ENCODE measurements at regions not wholly inside any gene's neighbourhood (a gene's known extent, or its start where the extent isn't known, plus 50 kb on each side); places are given as distances from the start of the nearest gene placed in this dataset.

DNA sequence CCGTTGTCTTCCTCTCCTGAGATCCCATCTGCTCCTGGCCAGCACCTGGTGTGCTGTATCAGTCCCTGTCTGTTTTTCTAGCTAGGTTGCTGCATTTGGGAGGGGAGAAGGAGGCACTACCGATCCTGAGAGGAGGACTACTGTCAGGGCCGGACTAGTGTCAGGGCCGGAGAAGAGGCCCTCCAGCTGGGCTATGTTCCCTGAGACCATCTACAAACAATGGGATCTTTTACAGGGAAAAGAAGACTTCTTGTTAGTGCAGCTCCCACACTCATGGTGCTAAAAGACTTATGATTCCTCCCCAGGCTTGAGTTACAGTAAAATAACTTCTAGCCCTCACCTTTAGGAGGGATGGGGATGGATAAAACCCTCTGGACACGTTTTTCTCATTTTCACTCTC, 141.0 kb upstream of the TNR start:
- H3K4me1 ChIP-seq: no peaks in the 10 kb centered on the region
- no peak overlapping the region for H3K4me3 ChIP-seq (ENCODE audit: low read depth, low read length)
- H2AFZ ChIP-seq: no peak overlapping the region
- TF ChIP-seq, protein P1, sequence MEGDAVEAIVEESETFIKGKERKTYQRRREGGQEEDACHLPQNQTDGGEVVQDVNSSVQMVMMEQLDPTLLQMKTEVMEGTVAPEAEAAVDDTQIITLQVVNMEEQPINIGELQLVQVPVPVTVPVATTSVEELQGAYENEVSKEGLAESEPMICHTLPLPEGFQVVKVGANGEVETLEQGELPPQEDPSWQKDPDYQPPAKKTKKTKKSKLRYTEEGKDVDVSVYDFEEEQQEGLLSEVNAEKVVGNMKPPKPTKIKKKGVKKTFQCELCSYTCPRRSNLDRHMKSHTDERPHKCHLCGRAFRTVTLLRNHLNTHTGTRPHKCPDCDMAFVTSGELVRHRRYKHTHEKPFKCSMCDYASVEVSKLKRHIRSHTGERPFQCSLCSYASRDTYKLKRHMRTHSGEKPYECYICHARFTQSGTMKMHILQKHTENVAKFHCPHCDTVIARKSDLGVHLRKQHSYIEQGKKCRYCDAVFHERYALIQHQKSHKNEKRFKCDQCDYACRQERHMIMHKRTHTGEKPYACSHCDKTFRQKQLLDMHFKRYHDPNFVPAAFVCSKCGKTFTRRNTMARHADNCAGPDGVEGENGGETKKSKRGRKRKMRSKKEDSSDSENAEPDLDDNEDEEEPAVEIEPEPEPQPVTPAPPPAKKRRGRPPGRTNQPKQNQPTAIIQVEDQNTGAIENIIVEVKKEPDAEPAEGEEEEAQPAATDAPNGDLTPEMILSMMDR (IDR thresholded peaks at IDR 0.05): no peak
- no peak overlapping the region for H3K9ac ChIP-seq
- no peaks in the 10 kb centered on the region for H3K79me2 ChIP-seq
- H3K27ac ChIP-seq: no peak overlapping the region
- H3K36me3 ChIP-seq (ENCODE audit: control insufficient read depth, insufficient read depth, low read length): no peaks in the 10 kb centered on the region
- no peak overlapping the region for H3K4me2 ChIP-seq (ENCODE audit: low read length)
- no peaks in the 10 kb centered on the region for H3K9me3 ChIP-seq (ENCODE audit: control insufficient read depth, low read length)
- no peaks in the 10 kb centered on the region for H3K27me3 ChIP-seq (ENCODE audit: control insufficient read depth, insufficient read depth, low read length)

DNA sequence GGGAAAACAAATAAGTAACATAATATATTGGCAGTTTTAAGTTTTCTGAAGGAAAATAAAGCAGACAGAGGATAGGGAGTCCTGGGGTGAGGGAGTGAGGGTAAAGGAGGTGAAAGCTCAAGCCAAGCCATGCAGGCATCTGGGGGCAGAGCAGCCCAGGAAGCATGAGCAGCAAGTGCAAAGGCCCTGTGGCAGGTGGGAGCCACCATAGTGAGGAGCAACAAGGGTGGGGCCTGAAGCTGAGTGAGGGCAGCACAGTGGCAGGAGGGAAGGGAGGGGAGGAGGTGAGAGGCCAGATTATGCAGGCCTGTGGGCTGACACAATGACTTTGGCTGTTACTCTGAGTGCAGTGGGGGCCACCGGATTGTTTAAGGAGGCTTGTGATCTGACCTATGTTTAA, 138.8 kb upstream of the TNR start:
- no peaks in the 10 kb centered on the region for H3K4me1 ChIP-seq

DNA sequence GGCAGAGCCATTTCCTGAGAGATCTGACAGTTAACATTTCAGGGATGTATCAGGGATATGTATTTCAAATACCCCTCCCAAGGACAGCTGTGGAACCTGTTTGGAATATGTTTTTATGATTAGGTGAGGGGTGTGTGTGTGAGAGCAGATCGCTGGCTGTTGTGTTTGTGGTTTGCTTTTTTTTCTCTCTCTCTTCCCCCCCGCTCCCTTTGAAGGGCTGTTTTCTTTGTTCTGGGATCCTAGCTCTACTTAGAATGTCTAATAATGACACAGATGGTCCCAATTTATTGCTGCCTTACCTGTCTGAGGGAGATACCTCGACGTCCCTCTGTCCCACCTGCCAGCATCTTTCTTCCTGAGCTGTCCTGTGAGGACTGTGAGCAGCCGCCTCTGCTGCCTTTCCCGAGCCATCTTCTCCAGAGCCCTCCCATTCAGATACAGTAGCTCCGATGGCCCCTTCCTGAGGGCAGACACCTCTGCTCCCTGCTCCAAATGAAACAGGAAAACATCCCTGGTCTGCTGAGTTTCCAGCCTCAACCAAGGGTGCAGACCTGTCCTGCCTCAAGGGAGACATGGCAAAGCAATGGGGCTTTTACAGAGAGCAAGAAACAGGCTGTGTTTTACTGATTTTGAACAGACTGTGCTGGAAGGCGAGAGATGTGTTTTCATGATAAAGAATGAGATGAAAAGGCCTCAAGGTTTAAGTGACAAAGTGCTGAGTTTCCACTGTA, 138.0 kb upstream of the TNR start:
- Histone ChIP-seq H3K79me2 (no peaks in the 10 kb centered on the region), H3K4me3 (ENCODE audit: low read depth, low read length) (no peak overlapping the region), H3K27me3 (ENCODE audit: control insufficient read depth, insufficient read depth, low read length) (no peaks in the 10 kb centered on the region), H3K27ac (no peak overlapping the region), H3K4me2 (ENCODE audit: low read length) (no peak overlapping the region), H3K4me1 (no peaks in the 10 kb centered on the region), H3K9ac (no peak overlapping the region), H3K9me3 (ENCODE audit: control insufficient read depth, low read length) (no peaks in the 10 kb centered on the region), H2AFZ (no peak overlapping the region), H3K36me3 (ENCODE audit: control insufficient read depth, insufficient read depth, low read length) (no peaks in the 10 kb centered on the region)
- TF ChIP-seq, protein P1 (IDR thresholded peaks at IDR 0.05): no peak

More for the DNA sequence above, 138.8 kb upstream of the TNR start:
- Histone ChIP-seq H3K27me3 (ENCODE audit: control insufficient read depth, insufficient read depth, low read length) (no peaks in the 10 kb centered on the region), H3K79me2 (no peaks in the 10 kb centered on the region), H3K36me3 (ENCODE audit: control insufficient read depth, insufficient read depth, low read length) (no peaks in the 10 kb centered on the region), H2AFZ (no peak overlapping the region), H3K4me3 (ENCODE audit: low read depth, low read length) (no peak overlapping the region), H3K27ac (no peak overlapping the region), H3K4me2 (ENCODE audit: low read length) (no peak overlapping the region), H3K9me3 (ENCODE audit: control insufficient read depth, low read length) (no peaks in the 10 kb centered on the region), H3K9ac (no peak overlapping the region)
- TF ChIP-seq, protein P1 (IDR thresholded peaks at IDR 0.05): no peak

DNA sequence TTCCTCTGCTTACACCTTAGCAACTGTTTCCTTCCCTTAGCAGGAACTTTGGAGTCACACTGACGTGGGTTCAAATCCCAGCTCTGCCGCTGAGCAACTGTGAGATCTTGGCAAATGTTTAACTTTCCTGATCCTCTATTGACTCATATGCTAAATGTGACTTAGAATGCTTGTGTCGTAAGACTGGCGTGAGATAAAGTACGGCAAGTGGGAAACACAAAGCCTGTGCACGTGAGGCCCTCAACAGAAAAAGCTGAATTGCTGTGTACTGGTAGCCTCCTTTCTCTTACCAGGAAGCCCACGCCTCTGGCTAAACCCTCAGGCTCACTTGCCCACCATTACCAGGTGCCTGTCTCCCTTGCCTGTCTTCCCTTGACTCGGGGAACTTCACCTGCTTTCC, 135.4 kb upstream of the TNR start:
- H3K27me3 ChIP-seq (ENCODE audit: control insufficient read depth, insufficient read depth, low read length): no peaks in the 10 kb centered on the region
- no peak overlapping the region for H3K4me3 ChIP-seq (ENCODE audit: low read depth, low read length)
- no peak overlapping the region for H3K9ac ChIP-seq
- H2AFZ ChIP-seq: no peak overlapping the region
- H3K4me1 ChIP-seq: no peaks in the 10 kb centered on the region
- H3K36me3 ChIP-seq (ENCODE audit: control insufficient read depth, insufficient read depth, low read length): no peaks in the 10 kb centered on the region
- no peaks in the 10 kb centered on the region for H3K9me3 ChIP-seq (ENCODE audit: control insufficient read depth, low read length)
- no peaks in the 10 kb centered on the region for H3K79me2 ChIP-seq
- no peak overlapping the region for H3K4me2 ChIP-seq (ENCODE audit: low read length)
- no peak overlapping the region for H3K27ac ChIP-seq
- TF ChIP-seq, protein P1 (IDR thresholded peaks at IDR 0.05): no peak
